MM.1S (cell line): ENCODE measurements at regions not wholly inside any gene's neighbourhood (a gene's known extent, or its start where the extent isn't known, plus 50 kb on each side); places are given as distances from the start of the nearest gene placed in this dataset.

ENCODE experiments used
- DNase-seq: peaks from one replicate; pipeline ENCODE4 v3.0.0-alpha.2; 2015
- H2AFZ ChIP-seq: fragments of 300-600 bp; sonication (generic); 2 replicates; pipeline ENCODE4 v1.6.0; 2016; ENCODE audit warnings: antibody characterized with exemption, low read length
- H3F3A ChIP-seq: fragments of 300-600 bp; sonication (generic); 2 replicates; pipeline ENCODE4 v1.6.1; 2016; ENCODE audit warnings: mild to moderate bottlenecking, antibody characterized with exemption, low read length, moderate library complexity, mixed read lengths; ENCODE audit not compliant: insufficient read depth
- H3K27ac ChIP-seq: fragments of 300-600 bp; sonication (generic); 2 replicates; pipeline ENCODE4 v1.5.1; 2016; ENCODE audit warnings: mild to moderate bottlenecking, low read length
- H3K27me3 ChIP-seq: fragments of 300-600 bp; sonication (generic); replicated peaks from 2 replicates; pipeline ENCODE4 v1.6.0; 2016; ENCODE audit warnings: low read length; ENCODE audit not compliant: insufficient read depth
- H3K36me3 ChIP-seq: fragments of 300-600 bp; sonication (generic); replicated peaks from 2 replicates; pipeline ENCODE4 v1.6.1; 2016; ENCODE audit warnings: mild to moderate bottlenecking, low read length, mixed read lengths; ENCODE audit not compliant: insufficient read depth
- H3K4me1 ChIP-seq: fragments of 300-600 bp; sonication (generic); 2 replicates; pipeline ENCODE4 v1.6.1; 2016; ENCODE audit warnings: low read length, mixed read lengths
- H3K4me2 ChIP-seq: fragments of 300-600 bp; sonication (generic); 2 replicates; pipeline ENCODE4 v1.6.0; 2016; ENCODE audit warnings: low read depth, low read length
- H3K4me3 ChIP-seq: fragments of 300-600 bp; sonication (generic); 2 replicates; pipeline ENCODE4 v1.5.1; 2016; ENCODE audit warnings: low read length, mixed read lengths
- H3K79me2 ChIP-seq: fragments of 300-600 bp; sonication (generic); 2 replicates; pipeline ENCODE4 v1.6.1; 2016; ENCODE audit warnings: mixed run types, low read length, mixed read lengths
- H3K9ac ChIP-seq: fragments of 300-600 bp; sonication (generic); 2 replicates; pipeline ENCODE4 v1.6.1; 2016; ENCODE audit warnings: low read length, mixed read lengths
- H3K9me2 ChIP-seq: fragments of 300-600 bp; sonication (generic); replicated peaks from 2 replicates; pipeline ENCODE4 v1.6.1; 2016; ENCODE audit warnings: mild to moderate bottlenecking, low read length, mixed read lengths; ENCODE audit not compliant: insufficient read depth
- H3K9me3 ChIP-seq: fragments of 300-600 bp; sonication (generic); replicated peaks from 2 replicates; pipeline ENCODE4 v1.6.1; 2016; ENCODE audit warnings: mild to moderate bottlenecking, low read length, mixed read lengths; ENCODE audit not compliant: insufficient read depth
- H4K20me1 ChIP-seq: fragments of 300-600 bp; sonication (generic); 2 replicates; pipeline ENCODE4 v1.6.1; 2016; ENCODE audit warnings: mild to moderate bottlenecking, low read length, moderate library complexity, mixed read lengths; ENCODE audit not compliant: insufficient read depth
- EZH2 ChIP-seq: fragments of 300-600 bp; sonication (generic); optimal IDR thresholded peaks from 2 replicates; pipeline ENCODE3; 2017; ENCODE audit warnings: low read depth, mild to moderate bottlenecking, antibody characterized with exemption, low read length, mixed read lengths
- EZH2phosphoT487 ChIP-seq: fragments of 300-600 bp; sonication (generic); IDR thresholded peaks from 2 replicates; pipeline ENCODE4 v1.6.1; 2018; ENCODE audit warnings: antibody characterized with exemption, low read length
- TF ChIP-seq, protein P1 (sequence below): fragments of 300-600 bp; sonication (generic); IDR thresholded peaks from 2 replicates; pipeline ENCODE4 v1.5.1; 2016; ENCODE audit warnings: antibody characterized with exemption, low read length, mixed read lengths

DNA sequence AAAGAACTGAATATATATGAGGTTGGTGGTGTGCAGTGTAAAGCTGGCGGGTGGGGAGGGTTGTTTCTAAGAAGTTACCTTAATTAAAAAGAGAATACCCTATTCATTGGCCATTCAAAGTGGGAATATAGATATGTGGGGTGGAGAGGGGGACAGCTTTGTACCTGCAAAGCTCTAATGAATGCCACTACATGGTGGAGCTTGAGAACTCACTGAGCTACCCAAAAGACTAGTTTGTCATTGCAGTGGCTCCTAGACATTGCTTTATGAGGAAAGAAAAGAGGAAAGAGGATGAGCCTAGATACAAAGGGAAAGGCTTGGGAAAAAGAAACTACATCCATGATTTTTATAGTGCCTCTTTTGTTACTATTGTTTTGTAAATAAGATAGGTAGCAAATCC lies 209.9 kb upstream of the SPRY1 start:
- TF ChIP-seq EZH2 (no peak), EZH2phosphoT487 (no peak)
- TF ChIP-seq, protein P1, sequence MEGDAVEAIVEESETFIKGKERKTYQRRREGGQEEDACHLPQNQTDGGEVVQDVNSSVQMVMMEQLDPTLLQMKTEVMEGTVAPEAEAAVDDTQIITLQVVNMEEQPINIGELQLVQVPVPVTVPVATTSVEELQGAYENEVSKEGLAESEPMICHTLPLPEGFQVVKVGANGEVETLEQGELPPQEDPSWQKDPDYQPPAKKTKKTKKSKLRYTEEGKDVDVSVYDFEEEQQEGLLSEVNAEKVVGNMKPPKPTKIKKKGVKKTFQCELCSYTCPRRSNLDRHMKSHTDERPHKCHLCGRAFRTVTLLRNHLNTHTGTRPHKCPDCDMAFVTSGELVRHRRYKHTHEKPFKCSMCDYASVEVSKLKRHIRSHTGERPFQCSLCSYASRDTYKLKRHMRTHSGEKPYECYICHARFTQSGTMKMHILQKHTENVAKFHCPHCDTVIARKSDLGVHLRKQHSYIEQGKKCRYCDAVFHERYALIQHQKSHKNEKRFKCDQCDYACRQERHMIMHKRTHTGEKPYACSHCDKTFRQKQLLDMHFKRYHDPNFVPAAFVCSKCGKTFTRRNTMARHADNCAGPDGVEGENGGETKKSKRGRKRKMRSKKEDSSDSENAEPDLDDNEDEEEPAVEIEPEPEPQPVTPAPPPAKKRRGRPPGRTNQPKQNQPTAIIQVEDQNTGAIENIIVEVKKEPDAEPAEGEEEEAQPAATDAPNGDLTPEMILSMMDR = no peak
- no peaks in the 10 kb centered on the region for H4K20me1 ChIP-seq
- H3K9me2 ChIP-seq = no peaks in the 10 kb centered on the region
- H3K36me3 ChIP-seq = no peaks in the 10 kb centered on the region
- no peak for DNase-seq
- no peaks in the 10 kb centered on the region for H3F3A ChIP-seq
- H3K9me3 ChIP-seq = no peaks in the 10 kb centered on the region
- no peaks in the 10 kb centered on the region for H3K4me1 ChIP-seq
- H3K4me3 ChIP-seq = no peak overlapping the region
- no peak overlapping the region for H3K4me2 ChIP-seq
- no peak overlapping the region for H3K9ac ChIP-seq
- H3K27ac ChIP-seq = no peak overlapping the region
- H2AFZ ChIP-seq = no peak overlapping the region
- no peaks in the 10 kb centered on the region for H3K79me2 ChIP-seq
- H3K27me3 ChIP-seq = no peaks in the 10 kb centered on the region

DNA sequence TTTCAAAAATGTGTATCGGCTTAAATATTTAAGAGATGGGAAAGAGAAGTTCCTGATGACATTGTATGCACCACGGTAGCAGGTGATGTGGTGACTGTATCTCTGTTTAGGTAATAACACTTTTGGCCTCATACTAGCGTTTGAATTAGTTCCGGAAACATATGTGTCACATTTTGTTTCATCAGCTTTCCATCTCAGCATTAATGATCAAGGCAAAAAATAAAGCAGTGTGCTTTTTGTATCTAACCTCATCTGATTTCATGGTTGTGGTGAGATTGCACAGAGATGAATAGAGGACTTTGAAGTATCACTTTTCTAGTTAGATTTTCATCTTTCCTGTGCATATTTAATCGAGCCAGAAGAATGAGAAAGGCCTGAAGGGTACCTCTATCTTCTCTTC lies 206.4 kb upstream of the SPRY1 start:
- H3K4me1 ChIP-seq = no peaks in the 10 kb centered on the region
- no peaks in the 10 kb centered on the region for H3F3A ChIP-seq
- DNase-seq = no peak
- H2AFZ ChIP-seq = no peak overlapping the region
- no peaks in the 10 kb centered on the region for H3K9me2 ChIP-seq
- no peak overlapping the region for H3K27ac ChIP-seq
- no peak overlapping the region for H3K9ac ChIP-seq
- H3K9me3 ChIP-seq = no peaks in the 10 kb centered on the region
- no peak overlapping the region for H3K4me2 ChIP-seq
- no peak for TF ChIP-seq EZH2
- TF ChIP-seq, protein P1 = no peak
- no peak for TF ChIP-seq EZH2phosphoT487
- no peaks in the 10 kb centered on the region for H3K27me3 ChIP-seq
- no peaks in the 10 kb centered on the region for H4K20me1 ChIP-seq
- H3K36me3 ChIP-seq = no peaks in the 10 kb centered on the region
- H3K4me3 ChIP-seq = no peak overlapping the region
- no peaks in the 10 kb centered on the region for H3K79me2 ChIP-seq

DNA sequence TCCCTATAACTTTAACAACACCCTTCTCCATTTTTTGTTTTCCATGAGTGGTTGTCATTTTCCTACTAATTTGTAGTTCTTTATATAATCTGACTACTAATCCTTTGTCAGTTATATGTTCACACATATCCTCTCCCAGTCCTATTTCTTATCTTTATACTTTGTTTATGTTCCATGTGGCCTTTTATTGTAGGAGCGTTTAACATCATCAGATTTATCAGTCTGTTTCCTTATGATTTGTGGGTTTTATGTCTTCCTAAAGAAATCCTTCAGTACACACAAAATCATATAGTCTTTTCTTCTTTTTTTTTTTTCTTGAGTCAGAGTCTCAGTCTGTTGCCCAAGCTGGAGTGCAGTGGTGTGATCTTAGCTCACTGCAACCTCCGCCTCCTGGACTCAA lies 204.9 kb upstream of the SPRY1 start:
- H3K9me2 ChIP-seq = no peaks in the 10 kb centered on the region
- no peaks in the 10 kb centered on the region for H3F3A ChIP-seq
- no peak overlapping the region for H3K27ac ChIP-seq
- H3K9ac ChIP-seq = no peak overlapping the region
- H3K9me3 ChIP-seq = no peaks in the 10 kb centered on the region
- TF ChIP-seq EZH2phosphoT487 = no peak
- no peak for TF ChIP-seq EZH2
- TF ChIP-seq, protein P1 = no peak
- H2AFZ ChIP-seq = no peak overlapping the region
- no peak for DNase-seq
- no peaks in the 10 kb centered on the region for H3K4me1 ChIP-seq
- H3K4me2 ChIP-seq = no peak overlapping the region
- H3K27me3 ChIP-seq = no peaks in the 10 kb centered on the region
- no peaks in the 10 kb centered on the region for H3K79me2 ChIP-seq
- no peaks in the 10 kb centered on the region for H4K20me1 ChIP-seq
- H3K36me3 ChIP-seq = no peaks in the 10 kb centered on the region
- H3K4me3 ChIP-seq = no peak overlapping the region
